Gastrocnemius medialis (tissue), 4 donors: ENCODE measurements at regions not wholly inside any gene's neighbourhood (a gene's known extent, or its start where the extent isn't known, plus 50 kb on each side); places are given as distances from the start of the nearest gene placed in this dataset.

ENCODE experiments used
- ATAC-seq, 2 donors: fragments of 150-250 bp; one replicate each; pipeline ENCODE4 v1.9.1; 2016
- DNase-seq, 2 donors: peaks; one replicate each; pipeline ENCODE4 v3.0.0-alpha.2; 2019
- H3K27ac ChIP-seq, 4 donors: fragments of 200-600 bp; sonication (generic); 1 replicate in 1 of 4; 2 replicates in 3 of 4; pipeline ENCODE4 v1.5.1; 2016 to 2018; ENCODE audit warnings: mild to moderate bottlenecking in 2 of 4, moderate library complexity in 1 of 4
- H3K27me3 ChIP-seq, 3 donors: fragments of 200-600 bp; sonication (generic) in 2 of 3; 1 replicate in 1 of 3; 2 replicates in 2 of 3; pipeline versions ENCODE4 v1.5.1 to v1.6.0; 2016 to 2019; ENCODE audit warnings: mild to moderate bottlenecking in 1 of 3, moderate library complexity in 1 of 3
- H3K36me3 ChIP-seq, 2 donors: fragments of 200-600 bp; sonication (generic) in 1 of 2; one replicate each; pipeline ENCODE4 v1.5.1; 2017 to 2018
- H3K4me1 ChIP-seq, 2 donors: fragments of 200-600 bp; sonication (generic) in 1 of 2; one replicate each; pipeline ENCODE4 v1.5.1; 2016 to 2017; ENCODE audit warnings: mild to moderate bottlenecking in 2 of 2
- H3K4me3 ChIP-seq, 4 donors: fragments of 200-600 bp; sonication (generic) in 3 of 4; 1 replicate in 1 of 4; 2 replicates in 3 of 4; pipeline ENCODE4 v1.5.1; 2016 to 2019; ENCODE audit warnings: mild to moderate bottlenecking in 2 of 4
- H3K9me3 ChIP-seq, 3 donors: fragments of 200-600 bp; sonication (generic) in 2 of 3; 1 replicate in 1 of 3; 2 replicates in 2 of 3; pipeline ENCODE4 v1.5.1; 2016 to 2019
- POLR2A ChIP-seq, 2 donors: fragments of 450-650 bp; IDR thresholded peaks; one replicate each; pipeline ENCODE4 v1.6.1; 2017; ENCODE audit warnings: antibody characterized with exemption in 2 of 2, mild to moderate bottlenecking in 2 of 2, moderate library complexity in 2 of 2
- in situ Hi-C, 4 donors: fragments of 200-750 bp; cut with MboI; loops; one replicate each; pipeline versions ENCODE4 v1.15.0 to v1.8.0; 2017; ENCODE audit warnings: low sequenced_read_pairs in 4 of 4
- intact Hi-C: fragments of 100-400 bp; cut with DNase I; formaldehyde crosslinking; loops from one replicate; pipeline ENCODE4 v1.15.1; 2023; ENCODE audit warnings: low total_unique reads
- TF ChIP-seq, protein P1 (sequence below), 5 experiments: fragments of 450-650 bp in 3 of 5; fragments of 200-600 bp in 2 of 5; sonication (generic) in 2 of 5; IDR thresholded peaks in 4 of 5; conservative IDR thresholded peaks in 1 of 5; 1 replicate in 4 of 5; 2 replicates in 1 of 5; pipeline ENCODE4 v1.5.1; 2016 to 2019; ENCODE audit warnings: antibody characterized with exemption in 5 of 5, mild to moderate bottlenecking in 3 of 5, moderate library complexity in 3 of 5

DNA sequence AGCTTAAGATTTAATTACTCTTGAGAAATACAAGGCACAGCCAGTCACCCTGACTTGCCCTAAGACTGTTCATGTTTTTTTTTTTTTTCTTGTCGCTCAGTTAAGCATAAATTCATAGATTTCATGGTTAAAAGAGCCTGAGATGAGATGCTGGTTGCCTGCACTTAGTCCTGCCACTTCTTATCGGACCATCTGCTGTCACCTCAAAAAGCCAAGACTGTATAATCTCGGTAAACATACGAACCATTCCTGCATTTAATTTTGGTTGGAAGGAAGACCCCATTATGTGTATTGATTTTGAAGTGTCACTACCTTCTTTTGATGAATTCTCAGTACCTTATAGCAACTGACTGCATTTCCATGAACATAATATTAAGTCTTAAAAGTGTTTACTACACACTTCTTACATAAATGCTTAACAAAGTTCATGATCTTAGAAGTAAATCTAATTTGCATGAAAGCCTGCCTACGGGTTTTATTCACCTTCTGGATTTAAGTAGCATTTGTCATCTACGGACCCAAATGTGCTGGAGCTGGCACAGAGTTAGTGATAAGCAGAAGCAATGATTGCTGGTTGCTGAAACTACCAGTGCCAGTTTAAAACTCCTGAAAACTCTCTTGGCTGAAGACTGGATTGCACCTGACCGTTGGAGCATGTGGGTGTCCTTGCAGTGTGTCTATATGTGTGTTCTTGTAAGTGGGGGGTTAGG lies 843.4 kb downstream of the TMEM182 start:
- in situ Hi-C loops (no loop called here), intact Hi-C loops (no loop called here)
- no peaks in the 10 kb centered on the region for H3K9me3 ChIP-seq
- H3K27ac ChIP-seq, result no peak overlapping the region
- no peak for ATAC-seq
- no peaks in the 10 kb centered on the region for H3K27me3 ChIP-seq
- no peak overlapping the region for H3K4me3 ChIP-seq
- no peak for TF ChIP-seq POLR2A (IDR thresholded peaks at IDR 0.05)
- TF ChIP-seq, protein P1, sequence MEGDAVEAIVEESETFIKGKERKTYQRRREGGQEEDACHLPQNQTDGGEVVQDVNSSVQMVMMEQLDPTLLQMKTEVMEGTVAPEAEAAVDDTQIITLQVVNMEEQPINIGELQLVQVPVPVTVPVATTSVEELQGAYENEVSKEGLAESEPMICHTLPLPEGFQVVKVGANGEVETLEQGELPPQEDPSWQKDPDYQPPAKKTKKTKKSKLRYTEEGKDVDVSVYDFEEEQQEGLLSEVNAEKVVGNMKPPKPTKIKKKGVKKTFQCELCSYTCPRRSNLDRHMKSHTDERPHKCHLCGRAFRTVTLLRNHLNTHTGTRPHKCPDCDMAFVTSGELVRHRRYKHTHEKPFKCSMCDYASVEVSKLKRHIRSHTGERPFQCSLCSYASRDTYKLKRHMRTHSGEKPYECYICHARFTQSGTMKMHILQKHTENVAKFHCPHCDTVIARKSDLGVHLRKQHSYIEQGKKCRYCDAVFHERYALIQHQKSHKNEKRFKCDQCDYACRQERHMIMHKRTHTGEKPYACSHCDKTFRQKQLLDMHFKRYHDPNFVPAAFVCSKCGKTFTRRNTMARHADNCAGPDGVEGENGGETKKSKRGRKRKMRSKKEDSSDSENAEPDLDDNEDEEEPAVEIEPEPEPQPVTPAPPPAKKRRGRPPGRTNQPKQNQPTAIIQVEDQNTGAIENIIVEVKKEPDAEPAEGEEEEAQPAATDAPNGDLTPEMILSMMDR (IDR thresholded peaks at IDR 0.05 in 4 of 5, conservative IDR thresholded peaks at IDR 0.05 in 1 of 5), result no peak
- no peaks in the 10 kb centered on the region for H3K36me3 ChIP-seq
- DNase-seq, result no peak
- no peaks in the 10 kb centered on the region for H3K4me1 ChIP-seq

DNA sequence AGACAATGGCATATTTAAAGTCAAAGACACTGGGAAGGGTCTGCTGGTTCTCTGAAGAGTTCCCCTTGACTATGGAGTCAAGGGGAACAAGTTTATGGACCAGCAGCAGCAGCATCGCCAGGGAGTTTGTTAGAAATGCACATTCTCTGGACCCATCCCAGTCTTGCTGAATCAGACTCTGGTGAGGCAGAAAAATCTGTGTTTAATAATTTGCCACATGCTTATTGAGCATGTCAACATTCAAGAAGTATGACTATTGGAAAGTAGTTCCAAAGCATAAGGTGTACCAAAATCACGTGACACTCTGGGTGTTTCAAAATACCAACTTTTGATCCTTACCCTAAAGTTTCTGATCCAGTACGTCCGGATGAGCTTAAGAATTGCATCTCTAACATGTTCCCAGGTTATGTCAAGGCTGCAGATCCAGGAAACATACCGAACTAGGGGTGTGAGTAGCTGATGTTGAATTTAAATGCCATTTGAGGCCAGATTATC lies 853.8 kb downstream of the TMEM182 start:
- TF ChIP-seq, protein P1 (IDR thresholded peaks at IDR 0.05 in 4 of 5, conservative IDR thresholded peaks at IDR 0.05 in 1 of 5), result no peak
- no peak for TF ChIP-seq POLR2A (IDR thresholded peaks at IDR 0.05)
- no peak overlapping the region for H3K4me3 ChIP-seq
- no peaks in the 10 kb centered on the region for H3K9me3 ChIP-seq
- H3K36me3 ChIP-seq, result no peaks in the 10 kb centered on the region
- H3K27me3 ChIP-seq, result no peaks in the 10 kb centered on the region
- H3K27ac ChIP-seq, result no peak overlapping the region
- no peaks in the 10 kb centered on the region for H3K4me1 ChIP-seq
- DNase-seq (no peak), ATAC-seq (no peak)
- in situ Hi-C loops, result no loop called here
- intact Hi-C loops, result no loop called here

DNA sequence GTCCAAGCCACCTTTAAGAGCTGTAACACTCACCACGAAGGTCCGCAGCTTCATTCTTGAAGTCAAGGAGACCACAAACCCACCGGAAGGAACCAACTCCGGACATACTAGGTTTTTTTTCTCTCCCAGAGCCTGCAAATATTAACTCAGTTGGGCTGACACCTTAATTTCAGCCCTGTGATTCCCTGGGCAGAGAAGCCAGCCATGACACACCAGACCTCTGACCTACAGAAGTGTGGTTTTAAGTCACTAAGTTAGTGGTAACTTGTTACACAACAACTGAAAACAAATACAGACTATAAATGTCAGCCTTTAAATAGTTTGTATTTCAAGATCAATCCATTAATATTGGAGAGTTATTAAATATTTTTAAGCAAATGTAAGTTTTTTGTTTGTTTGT lies 855.1 kb downstream of the TMEM182 start:
- H3K9me3 ChIP-seq, result no peaks in the 10 kb centered on the region

DNA sequence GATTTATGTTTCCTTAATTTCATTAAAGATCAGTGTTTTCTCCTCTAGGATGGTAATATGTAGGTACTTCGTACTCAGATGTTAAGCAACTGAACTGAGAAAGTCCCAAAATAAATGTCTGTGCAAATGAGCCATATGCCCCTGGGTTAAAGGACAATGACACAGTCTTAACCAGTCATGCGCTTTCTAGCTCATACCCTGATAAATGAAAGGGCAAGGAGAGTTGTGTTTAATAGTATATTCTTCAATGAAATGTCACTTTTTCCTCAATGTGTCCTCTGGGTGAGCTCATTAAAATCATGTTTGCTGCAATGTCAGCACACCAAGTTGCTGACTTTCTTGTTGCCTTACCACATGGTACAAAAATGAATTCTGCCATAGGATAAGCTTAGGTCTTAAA lies 856.3 kb downstream of the TMEM182 start:
- no peak for TF ChIP-seq POLR2A (IDR thresholded peaks at IDR 0.05)
- TF ChIP-seq, protein P1 (IDR thresholded peaks at IDR 0.05 in 4 of 5, conservative IDR thresholded peaks at IDR 0.05 in 1 of 5), result no peak
- H3K27me3 ChIP-seq, result no peaks in the 10 kb centered on the region
- H3K36me3 ChIP-seq, result no peaks in the 10 kb centered on the region
- H3K4me1 ChIP-seq, result no peaks in the 10 kb centered on the region
- in situ Hi-C loops, result no loop called here
- no peak for ATAC-seq
- H3K9me3 ChIP-seq, result no peaks in the 10 kb centered on the region
- intact Hi-C loops, result no loop called here
- no peak overlapping the region for H3K4me3 ChIP-seq
- H3K27ac ChIP-seq, result no peak overlapping the region
- no peak for DNase-seq

More for the DNA sequence above, 855.1 kb downstream of the TMEM182 start:
- H3K27me3 ChIP-seq, result no peaks in the 10 kb centered on the region
- TF ChIP-seq POLR2A (IDR thresholded peaks at IDR 0.05), result no peak
- TF ChIP-seq, protein P1 (IDR thresholded peaks at IDR 0.05 in 4 of 5, conservative IDR thresholded peaks at IDR 0.05 in 1 of 5), result no peak
- no peaks in the 10 kb centered on the region for H3K36me3 ChIP-seq
- H3K4me3 ChIP-seq, result no peak overlapping the region
- DNase-seq (no peak), ATAC-seq (no peak)
- no peaks in the 10 kb centered on the region for H3K4me1 ChIP-seq
- in situ Hi-C loops, result no loop called here
- no peak overlapping the region for H3K27ac ChIP-seq
- intact Hi-C loops, result no loop called here

DNA sequence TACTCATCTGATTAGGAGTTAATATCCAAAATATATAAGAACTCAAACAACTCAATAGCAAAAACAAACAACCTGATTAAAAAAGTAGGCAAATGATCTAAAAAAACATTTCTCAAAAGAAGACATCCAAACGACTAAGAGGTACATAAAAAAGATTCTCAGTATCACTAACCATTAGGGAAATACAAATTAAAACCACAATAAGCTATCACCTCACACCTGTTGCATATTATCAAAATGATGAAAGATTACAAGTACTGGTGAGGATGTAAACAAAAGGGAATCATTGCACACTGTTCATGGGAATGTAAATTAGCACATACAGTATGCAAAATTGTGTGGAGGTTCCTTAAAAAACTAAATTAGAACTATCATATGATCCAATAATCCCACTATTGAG lies 865.5 kb downstream of the TMEM182 start:
- no peak for ATAC-seq
- in situ Hi-C loops, result no loop called here
- H3K4me3 ChIP-seq, result no peak overlapping the region
- no peaks in the 10 kb centered on the region for H3K9me3 ChIP-seq
- H3K4me1 ChIP-seq, result no peaks in the 10 kb centered on the region
- H3K36me3 ChIP-seq, result no peaks in the 10 kb centered on the region
- H3K27me3 ChIP-seq, result no peaks in the 10 kb centered on the region
- DNase-seq, result no peak
- intact Hi-C loops, result no loop called here
- no peak overlapping the region for H3K27ac ChIP-seq
- TF ChIP-seq, protein P1 (IDR thresholded peaks at IDR 0.05 in 4 of 5, conservative IDR thresholded peaks at IDR 0.05 in 1 of 5), result no peak
- no peak for TF ChIP-seq POLR2A (IDR thresholded peaks at IDR 0.05)
